ENCODE measurements at regions not wholly inside any gene's neighbourhood (a gene's known extent, or its start where the extent isn't known, plus 50 kb on each side); places are given as distances from the start of the nearest gene placed in this dataset.

DNA sequence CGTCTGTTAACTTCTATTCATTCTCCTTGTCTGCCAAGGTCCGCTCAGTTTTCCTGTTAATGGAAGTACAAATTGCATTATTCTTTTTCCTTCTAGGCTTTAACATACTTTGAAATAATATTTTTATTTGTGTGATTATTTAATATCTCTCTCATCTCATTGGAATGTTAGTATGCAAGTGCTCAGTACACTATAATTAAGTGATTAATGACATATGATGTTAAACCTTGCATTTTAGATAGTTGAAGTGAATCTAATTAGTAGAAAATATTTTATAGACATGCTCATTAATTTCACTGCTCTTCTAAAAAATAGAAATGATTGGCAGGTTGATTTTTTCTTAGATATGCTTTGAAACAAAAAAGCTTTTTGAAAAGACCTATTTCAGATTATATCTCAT is 1079.8 kb downstream of the RAPGEF2 start:
- no peak for TF ChIP-seq FOXJ3 (CRISPR knock-in tag; IDR thresholded peaks at IDR 0.05; ENCODE audit: borderline replicate concordance)
- no peak for TF ChIP-seq ZNF121 (CRISPR knock-in tag; IDR thresholded peaks at IDR 0.05)
- TF ChIP-seq ESRRA (CRISPR knock-in tag; IDR thresholded peaks at IDR 0.05; ENCODE audit: borderline replicate concordance), result no peak
- TF ChIP-seq CREB1 (CRISPR knock-in tag; IDR thresholded peaks at IDR 0.05), result no peak
- TF ChIP-seq ARID4B (CRISPR knock-in tag; IDR thresholded peaks at IDR 0.05; ENCODE audit: borderline replicate concordance), result no peak
- TF ChIP-seq, protein P1, sequence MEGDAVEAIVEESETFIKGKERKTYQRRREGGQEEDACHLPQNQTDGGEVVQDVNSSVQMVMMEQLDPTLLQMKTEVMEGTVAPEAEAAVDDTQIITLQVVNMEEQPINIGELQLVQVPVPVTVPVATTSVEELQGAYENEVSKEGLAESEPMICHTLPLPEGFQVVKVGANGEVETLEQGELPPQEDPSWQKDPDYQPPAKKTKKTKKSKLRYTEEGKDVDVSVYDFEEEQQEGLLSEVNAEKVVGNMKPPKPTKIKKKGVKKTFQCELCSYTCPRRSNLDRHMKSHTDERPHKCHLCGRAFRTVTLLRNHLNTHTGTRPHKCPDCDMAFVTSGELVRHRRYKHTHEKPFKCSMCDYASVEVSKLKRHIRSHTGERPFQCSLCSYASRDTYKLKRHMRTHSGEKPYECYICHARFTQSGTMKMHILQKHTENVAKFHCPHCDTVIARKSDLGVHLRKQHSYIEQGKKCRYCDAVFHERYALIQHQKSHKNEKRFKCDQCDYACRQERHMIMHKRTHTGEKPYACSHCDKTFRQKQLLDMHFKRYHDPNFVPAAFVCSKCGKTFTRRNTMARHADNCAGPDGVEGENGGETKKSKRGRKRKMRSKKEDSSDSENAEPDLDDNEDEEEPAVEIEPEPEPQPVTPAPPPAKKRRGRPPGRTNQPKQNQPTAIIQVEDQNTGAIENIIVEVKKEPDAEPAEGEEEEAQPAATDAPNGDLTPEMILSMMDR (IDR thresholded peaks at IDR 0.05), result no peak
- no peak for TF ChIP-seq NR2C2 (CRISPR knock-in tag; IDR thresholded peaks at IDR 0.05)
- TF ChIP-seq ERG (CRISPR knock-in tag; IDR thresholded peaks at IDR 0.05), result no peak
- TF ChIP-seq ELF4 (CRISPR knock-in tag; IDR thresholded peaks at IDR 0.05; ENCODE audit: low read depth), result no peak

Measured in WTC11 (cell line).